Stimulated activated CD4-positive, alpha-beta T cell treated with anti-CD3 and anti-CD28 coated beads, Interleukin-4, amount 100 ng/mL, for 1 hour (primary cell): ENCODE measurements at regions not wholly inside any gene's neighbourhood (a gene's known extent, or its start where the extent isn't known, plus 50 kb on each side); places are given as distances from the start of the nearest gene placed in this dataset.

Experiments used
- DNase-seq: peaks from one replicate; pipeline ENCODE4 v3.0.0-alpha.2; 2020

GRCh38 chr2:239472235-239472775, 71.5 kb upstream of the HDAC4 start:
- no peak for DNase-seq

- DNase-seq, result no peak
Measured at GRCh38 chr2:239471011-239471792, 70.4 kb upstream of the HDAC4 start.

GRCh38 chr2:239470151-239470900, 69.5 kb upstream of the HDAC4 start:
- DNase-seq, result no peak

- DNase-seq, result no peak
Measured at GRCh38 chr2:239469106-239469960, 68.5 kb upstream of the HDAC4 start.

- DNase-seq, result no peak
Measured at GRCh38 chr2:239468491-239469105, 67.8 kb upstream of the HDAC4 start.

- DNase-seq, result no peak
Measured at GRCh38 chr2:239467956-239468490, 67.2 kb upstream of the HDAC4 start.

- no peak for DNase-seq
Measured at GRCh38 chr2:239467281-239467955, 66.6 kb upstream of the HDAC4 start.

- DNase-seq, result no peak
Measured at GRCh38 chr2:239466755-239467271, 66.0 kb upstream of the HDAC4 start.

- no peak for DNase-seq
Measured at GRCh38 chr2:239466061-239466754, 65.4 kb upstream of the HDAC4 start.

- no peak for DNase-seq
Measured at GRCh38 chr2:239465017-239466001, 64.5 kb upstream of the HDAC4 start.

GRCh38 chr2:239464166-239465016, 63.6 kb upstream of the HDAC4 start:
- DNase-seq, result no peak

GRCh38 chr2:239463541-239464165, 62.8 kb upstream of the HDAC4 start:
- no peak for DNase-seq

GRCh38 chr2:239462671-239463506, 62.1 kb upstream of the HDAC4 start:
- no peak for DNase-seq

GRCh38 chr2:239462191-239462515, 61.3 kb upstream of the HDAC4 start:
- no peak for DNase-seq

GRCh38 chr2:239461291-239462190, 60.7 kb upstream of the HDAC4 start:
- DNase-seq, result no peak

GRCh38 chr2:239460780-239461179, 60.0 kb upstream of the HDAC4 start:
- DNase-seq, result no peak
